ENCODE measurements at regions not wholly inside any gene's neighbourhood (a gene's known extent, or its start where the extent isn't known, plus 50 kb on each side); places are given as distances from the start of the nearest gene placed in this dataset.

GRCh38 chr2:155844461-155844860, 488.1 kb downstream of the NR4A2 start:
- 92% methylated on average over 2 of the region's 2 CpGs for WGBS
- Histone ChIP-seq H3K4me3 (ENCODE audit: low read length) (no peak overlapping the region), H3K27ac (ENCODE audit: low read depth, low read length) (no peak overlapping the region), H3K9me3 (ENCODE audit: insufficient read depth, low read depth, low read length) (no peaks in the 10 kb centered on the region), H3K4me1 (ENCODE audit: insufficient read depth, low read length) (peaks cover 31% of the 10 kb centered on the region), H3K27me3 (ENCODE audit: insufficient read depth, low read length) (no peaks in the 10 kb centered on the region), H3K9ac (ENCODE audit: low read depth, low read length) (no peak overlapping the region), H3K36me3 (ENCODE audit: insufficient read depth, low read length) (no peaks in the 10 kb centered on the region)

GRCh38 chr2:155842103-155842502, 490.4 kb downstream of the NR4A2 start:
- no peak overlapping the region for H3K9ac ChIP-seq (ENCODE audit: low read depth, low read length)
- H3K9me3 ChIP-seq (ENCODE audit: insufficient read depth, low read depth, low read length): no peaks in the 10 kb centered on the region
- H3K27ac ChIP-seq (ENCODE audit: low read depth, low read length): peak overlapping the region; percentile 62
- peaks cover 38% of the 10 kb centered on the region for H3K4me1 ChIP-seq (ENCODE audit: insufficient read depth, low read length)
- H3K27me3 ChIP-seq (ENCODE audit: insufficient read depth, low read length): no peaks in the 10 kb centered on the region
- 54% methylated on average over 6 of the region's 6 CpGs for WGBS
- no peaks in the 10 kb centered on the region for H3K36me3 ChIP-seq (ENCODE audit: insufficient read depth, low read length)
- peak overlapping the region; percentile 14; the same call in 1 of the 2 replicates for H3K4me3 ChIP-seq (ENCODE audit: low read length)

GRCh38 chr2:155841442-155841841, 491.1 kb downstream of the NR4A2 start:
- H3K27me3 ChIP-seq (ENCODE audit: insufficient read depth, low read length): no peaks in the 10 kb centered on the region
- 0 out of 2 replicates have a peak overlapping the region, but pooled peaks have one; percentile 14 for H3K4me3 ChIP-seq (ENCODE audit: low read length)
- H3K4me1 ChIP-seq (ENCODE audit: insufficient read depth, low read length): peaks cover 44% of the 10 kb centered on the region
- H3K27ac ChIP-seq (ENCODE audit: low read depth, low read length): peak overlapping the region; percentile 62
- H3K36me3 ChIP-seq (ENCODE audit: insufficient read depth, low read length): no peaks in the 10 kb centered on the region
- H3K9ac ChIP-seq (ENCODE audit: low read depth, low read length): no peak overlapping the region
- no peaks in the 10 kb centered on the region for H3K9me3 ChIP-seq (ENCODE audit: insufficient read depth, low read depth, low read length)
- 49% methylated on average over 2 of the region's 3 CpGs for WGBS

GRCh38 chr2:155840661-155841060, 491.9 kb downstream of the NR4A2 start:
- Histone ChIP-seq H3K9me3 (ENCODE audit: insufficient read depth, low read depth, low read length) (no peaks in the 10 kb centered on the region), H3K27me3 (ENCODE audit: insufficient read depth, low read length) (no peaks in the 10 kb centered on the region), H3K27ac (ENCODE audit: low read depth, low read length) (no peak overlapping the region), H3K9ac (ENCODE audit: low read depth, low read length) (no peak overlapping the region), H3K36me3 (ENCODE audit: insufficient read depth, low read length) (no peaks in the 10 kb centered on the region), H3K4me3 (ENCODE audit: low read length) (no peak overlapping the region), H3K4me1 (ENCODE audit: insufficient read depth, low read length) (peaks cover 50% of the 10 kb centered on the region)
- no CpG with 5 or more reads among the region's 1 CpG for WGBS

- H3K27me3 ChIP-seq (ENCODE audit: insufficient read depth, low read length): no peaks in the 10 kb centered on the region
- no peaks in the 10 kb centered on the region for H3K36me3 ChIP-seq (ENCODE audit: insufficient read depth, low read length)
- H3K4me3 ChIP-seq (ENCODE audit: low read length): no peak overlapping the region
- no peaks in the 10 kb centered on the region for H3K9me3 ChIP-seq (ENCODE audit: insufficient read depth, low read depth, low read length)
- WGBS: 94% methylated on average over 2 of the region's 2 CpGs
- peaks cover 50% of the 10 kb centered on the region for H3K4me1 ChIP-seq (ENCODE audit: insufficient read depth, low read length)
- H3K27ac ChIP-seq (ENCODE audit: low read depth, low read length): no peak overlapping the region
- no peak overlapping the region for H3K9ac ChIP-seq (ENCODE audit: low read depth, low read length)
Measured at GRCh38 chr2:155839991-155840390, 492.5 kb downstream of the NR4A2 start.

- Histone ChIP-seq H3K36me3 (ENCODE audit: insufficient read depth, low read length) (no peaks in the 10 kb centered on the region), H3K4me3 (ENCODE audit: low read length) (no peak overlapping the region), H3K27me3 (ENCODE audit: insufficient read depth, low read length) (no peaks in the 10 kb centered on the region), H3K27ac (ENCODE audit: low read depth, low read length) (no peak overlapping the region), H3K4me1 (ENCODE audit: insufficient read depth, low read length) (peaks cover 50% of the 10 kb centered on the region), H3K9me3 (ENCODE audit: insufficient read depth, low read depth, low read length) (no peaks in the 10 kb centered on the region), H3K9ac (ENCODE audit: low read depth, low read length) (no peak overlapping the region)
- WGBS: 90% methylated on average over 3 of the region's 3 CpGs
Measured at GRCh38 chr2:155839436-155839835, 493.1 kb downstream of the NR4A2 start.

- H3K9me3 ChIP-seq (ENCODE audit: insufficient read depth, low read depth, low read length): no peaks in the 10 kb centered on the region
- 100% methylated on average over 1 of the region's 1 CpG for WGBS
- no peak overlapping the region for H3K27ac ChIP-seq (ENCODE audit: low read depth, low read length)
- H3K4me3 ChIP-seq (ENCODE audit: low read length): no peak overlapping the region
- H3K4me1 ChIP-seq (ENCODE audit: insufficient read depth, low read length): peaks cover 36% of the 10 kb centered on the region
- H3K9ac ChIP-seq (ENCODE audit: low read depth, low read length): no peak overlapping the region
- no peaks in the 10 kb centered on the region for H3K27me3 ChIP-seq (ENCODE audit: insufficient read depth, low read length)
- H3K36me3 ChIP-seq (ENCODE audit: insufficient read depth, low read length): no peaks in the 10 kb centered on the region
Measured at GRCh38 chr2:155836439-155836838, 496.1 kb downstream of the NR4A2 start.

- WGBS: 83% methylated on average over 2 of the region's 4 CpGs
- H3K9ac ChIP-seq (ENCODE audit: low read depth, low read length): no peak overlapping the region
- H3K36me3 ChIP-seq (ENCODE audit: insufficient read depth, low read length): no peaks in the 10 kb centered on the region
- 0 out of 2 replicates have a peak, but pooled peaks cover 2% of the 10 kb centered on the region for H3K4me1 ChIP-seq (ENCODE audit: insufficient read depth, low read length)
- H3K27me3 ChIP-seq (ENCODE audit: insufficient read depth, low read length): no peaks in the 10 kb centered on the region
- no peaks in the 10 kb centered on the region for H3K9me3 ChIP-seq (ENCODE audit: insufficient read depth, low read depth, low read length)
- H3K27ac ChIP-seq (ENCODE audit: low read depth, low read length): no peak overlapping the region
- no peak overlapping the region for H3K4me3 ChIP-seq (ENCODE audit: low read length)
Measured at GRCh38 chr2:155830817-155831579, 501.5 kb downstream of the NR4A2 start.

GRCh38 chr2:155830351-155830750, 502.2 kb downstream of the NR4A2 start:
- H3K9ac ChIP-seq (ENCODE audit: low read depth, low read length): no peak overlapping the region
- WGBS: 96% methylated on average over 5 of the region's 5 CpGs

GRCh38 chr2:155825876-155826275, 506.6 kb downstream of the NR4A2 start:
- H3K27me3 ChIP-seq (ENCODE audit: insufficient read depth, low read length): no peaks in the 10 kb centered on the region
- 95% methylated on average over 2 of the region's 2 CpGs for WGBS

More at GRCh38 chr2:155830351-155830750, 502.2 kb downstream of the NR4A2 start:
- Histone ChIP-seq H3K4me1 (ENCODE audit: insufficient read depth, low read length) (no peaks in the 10 kb centered on the region), H3K27ac (ENCODE audit: low read depth, low read length) (no peak overlapping the region), H3K9me3 (ENCODE audit: insufficient read depth, low read depth, low read length) (no peaks in the 10 kb centered on the region), H3K27me3 (ENCODE audit: insufficient read depth, low read length) (no peaks in the 10 kb centered on the region), H3K36me3 (ENCODE audit: insufficient read depth, low read length) (no peaks in the 10 kb centered on the region), H3K4me3 (ENCODE audit: low read length) (no peak overlapping the region)

GRCh38 chr2:155815851-155816250, 516.7 kb downstream of the NR4A2 start:
- Histone ChIP-seq H3K9ac (ENCODE audit: low read depth, low read length) (no peak overlapping the region), H3K36me3 (ENCODE audit: insufficient read depth, low read length) (no peaks in the 10 kb centered on the region), H3K4me1 (ENCODE audit: insufficient read depth, low read length) (no peaks in the 10 kb centered on the region), H3K27me3 (ENCODE audit: insufficient read depth, low read length) (no peaks in the 10 kb centered on the region), H3K9me3 (ENCODE audit: insufficient read depth, low read depth, low read length) (peaks cover 13% of the 10 kb centered on the region), H3K27ac (ENCODE audit: low read depth, low read length) (no peak overlapping the region), H3K4me3 (ENCODE audit: low read length) (no peak overlapping the region)

More at GRCh38 chr2:155825876-155826275, 506.6 kb downstream of the NR4A2 start:
- no peaks in the 10 kb centered on the region for H3K4me1 ChIP-seq (ENCODE audit: insufficient read depth, low read length)
- no peak overlapping the region for H3K27ac ChIP-seq (ENCODE audit: low read depth, low read length)
- H3K4me3 ChIP-seq (ENCODE audit: low read length): no peak overlapping the region
- no peaks in the 10 kb centered on the region for H3K36me3 ChIP-seq (ENCODE audit: insufficient read depth, low read length)
- no peaks in the 10 kb centered on the region for H3K9me3 ChIP-seq (ENCODE audit: insufficient read depth, low read depth, low read length)
- no peak overlapping the region for H3K9ac ChIP-seq (ENCODE audit: low read depth, low read length)

All from HUES64 (cell line).